GM18505 (cell line): ENCODE measurements at regions not wholly inside any gene's neighbourhood (a gene's known extent, or its start where the extent isn't known, plus 50 kb on each side); places are given as distances from the start of the nearest gene placed in this dataset.

Experiments
- ATAC-seq: cut with Tn5 transposase; IDR thresholded peaks from one replicate; pipeline ENCODE4 v1.9.1; 2021; ENCODE audit not compliant: unreplicated experiment
- POLR2A ChIP-seq: IDR thresholded peaks from 4 replicates; pipeline ENCODE4 v1.6.1; 2011; ENCODE audit warnings: borderline replicate concordance; ENCODE audit not compliant: insufficient read depth, insufficient read length; ENCODE audit errors: extremely low read depth

DNA sequence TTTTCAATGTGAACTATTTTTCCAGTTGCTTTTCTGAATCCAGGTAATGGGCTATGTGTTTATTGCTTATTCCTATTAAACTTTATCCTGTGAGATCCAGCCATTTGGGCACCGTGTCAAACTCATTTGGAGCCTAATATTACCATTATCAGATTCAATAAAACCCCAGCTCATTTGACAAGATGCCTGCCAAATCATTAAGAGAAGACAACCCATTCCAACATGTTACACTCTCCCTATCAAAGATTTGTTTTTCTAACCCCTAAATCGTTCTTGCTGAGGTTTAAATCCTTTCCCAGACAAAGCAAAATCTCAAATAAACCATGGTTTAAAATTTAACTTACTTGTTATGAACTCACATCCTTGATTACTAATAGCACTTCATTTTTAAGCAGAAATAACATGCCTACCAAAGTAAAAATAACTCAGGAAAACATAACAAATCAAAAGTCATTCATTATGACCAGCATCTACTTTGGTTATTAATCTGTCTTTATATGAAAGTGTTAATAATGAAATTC is 130.0 kb upstream of the TCF21 start:
- no peak for ATAC-seq
- no peak for TF ChIP-seq POLR2A

DNA sequence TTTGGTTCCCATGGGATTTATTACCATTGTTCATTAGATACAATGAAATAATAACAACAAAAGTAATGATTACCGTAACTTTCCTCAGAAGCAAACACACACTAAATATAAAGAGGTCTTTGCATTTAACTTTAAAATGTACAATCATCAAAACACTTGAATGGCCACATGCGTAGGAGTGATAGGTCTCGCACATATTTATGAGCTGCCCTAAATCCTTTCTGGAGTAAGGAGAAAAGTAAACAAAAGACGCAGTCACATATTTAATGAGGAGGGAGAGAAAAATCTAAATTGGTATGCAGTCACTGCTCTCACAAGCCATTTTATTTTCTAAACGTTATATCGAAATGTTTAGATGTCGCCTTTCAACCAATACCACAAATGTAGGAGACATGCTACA is 129.4 kb upstream of the TCF21 start:
- ATAC-seq, result no peak
- TF ChIP-seq POLR2A, result no peak

DNA sequence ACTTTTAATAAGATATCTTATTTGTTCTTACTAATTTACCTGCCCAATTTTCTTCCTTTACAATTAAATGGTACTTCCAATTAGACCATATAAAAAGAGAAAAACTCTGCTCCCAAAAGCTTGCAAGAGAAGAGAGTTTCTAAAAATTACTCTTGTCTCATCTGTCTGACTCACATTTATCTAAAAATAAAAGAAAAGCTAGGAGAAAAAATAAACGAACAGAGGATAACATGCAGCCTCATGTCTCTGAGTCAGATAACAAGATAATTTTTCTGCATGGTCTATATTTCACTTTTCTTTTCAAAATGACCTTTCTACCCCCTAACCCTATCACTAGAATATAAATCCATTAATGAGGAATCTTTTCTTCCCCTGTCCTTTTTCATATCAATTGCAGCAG is 127.2 kb upstream of the TCF21 start:
- ATAC-seq, result no peak

DNA sequence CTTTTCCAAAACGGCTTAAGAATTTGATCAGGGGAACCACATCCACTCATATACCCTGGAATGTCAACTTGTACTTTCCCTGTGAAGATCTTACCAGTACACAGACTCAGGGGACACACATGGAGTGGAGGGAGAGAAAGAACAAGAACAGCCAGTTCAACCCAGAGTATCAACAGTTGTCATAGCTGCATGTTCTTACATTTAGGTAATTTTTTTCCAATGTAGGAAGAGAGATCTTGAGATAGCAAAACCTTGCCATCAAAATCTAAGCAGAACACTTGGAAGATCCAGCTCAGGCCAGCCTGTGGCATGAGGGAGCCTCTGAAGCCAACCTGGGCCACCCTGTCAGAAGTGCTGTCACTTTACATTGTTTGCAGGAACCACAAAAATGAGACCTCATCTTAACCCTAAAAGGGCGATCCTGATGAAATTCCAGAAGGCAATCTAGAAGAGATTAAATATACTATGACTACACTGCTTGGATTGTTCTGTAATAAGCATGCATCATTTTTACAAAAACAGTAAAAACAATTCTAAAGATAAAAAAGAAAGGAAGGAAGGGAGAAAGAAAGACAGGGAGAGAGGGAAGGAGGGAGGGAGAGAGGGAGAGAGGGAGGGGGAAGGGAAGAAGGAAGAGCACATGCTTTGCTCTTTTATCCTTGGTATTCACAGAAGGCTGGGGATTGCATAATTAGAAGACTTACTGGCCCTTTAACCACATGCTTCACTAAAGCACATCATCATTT is 124.7 kb upstream of the TCF21 start:
- TF ChIP-seq POLR2A, result no peak
- ATAC-seq, result no peak

More for the DNA sequence above, 127.2 kb upstream of the TCF21 start:
- no peak for TF ChIP-seq POLR2A

DNA sequence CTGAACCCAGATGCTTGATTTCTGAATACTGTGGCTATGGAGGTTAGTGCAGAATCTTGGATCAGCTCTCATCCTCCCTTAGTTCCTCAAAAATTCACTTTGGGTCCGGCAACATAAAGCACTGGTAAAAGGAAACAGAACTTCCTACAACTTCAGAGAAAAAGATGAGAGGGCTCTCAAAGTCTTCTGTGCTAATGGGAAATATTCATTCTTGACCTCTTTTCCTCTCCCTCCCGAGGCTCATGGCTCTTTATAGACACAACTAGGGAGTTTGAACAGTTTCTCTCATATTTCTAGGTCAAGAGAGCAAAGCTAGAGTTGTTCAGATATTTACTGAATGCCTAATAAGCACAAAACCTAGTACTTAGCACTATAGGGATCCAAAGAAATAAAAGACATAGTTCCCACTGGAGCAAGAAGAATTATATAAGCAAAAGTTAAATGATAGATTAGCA is 124.1 kb upstream of the TCF21 start:
- no peak for ATAC-seq
- TF ChIP-seq POLR2A, result no peak

DNA sequence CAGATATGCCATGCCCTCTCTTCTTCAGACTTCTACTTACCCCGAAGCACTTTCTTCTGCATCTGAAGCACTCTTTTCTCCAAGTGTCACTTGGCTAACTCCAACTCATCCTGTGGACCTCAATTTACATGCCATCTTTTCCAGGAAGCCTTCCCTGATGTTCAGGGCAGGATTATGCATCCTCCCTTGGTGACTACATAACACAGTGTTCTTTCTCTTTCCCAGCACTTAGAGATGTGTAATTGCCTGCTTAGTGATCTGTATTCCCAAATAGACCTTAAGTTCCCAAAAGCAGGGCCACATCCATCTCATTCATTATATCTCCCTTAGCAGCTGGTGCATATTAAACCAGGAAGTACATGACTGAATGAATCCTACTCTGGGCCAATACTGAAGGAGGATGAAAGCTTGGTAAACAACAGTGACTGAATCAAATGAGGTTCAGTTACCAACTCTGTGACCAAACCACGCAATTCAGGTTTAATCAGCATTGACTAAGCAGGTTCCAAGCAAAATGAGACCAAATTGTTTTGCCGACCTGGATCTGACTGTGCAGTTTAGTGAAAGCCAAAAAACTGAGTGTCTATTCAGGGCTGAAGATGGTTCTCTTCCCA is 121.4 kb upstream of the TCF21 start:
- no peak for ATAC-seq
- TF ChIP-seq POLR2A, result no peak

DNA sequence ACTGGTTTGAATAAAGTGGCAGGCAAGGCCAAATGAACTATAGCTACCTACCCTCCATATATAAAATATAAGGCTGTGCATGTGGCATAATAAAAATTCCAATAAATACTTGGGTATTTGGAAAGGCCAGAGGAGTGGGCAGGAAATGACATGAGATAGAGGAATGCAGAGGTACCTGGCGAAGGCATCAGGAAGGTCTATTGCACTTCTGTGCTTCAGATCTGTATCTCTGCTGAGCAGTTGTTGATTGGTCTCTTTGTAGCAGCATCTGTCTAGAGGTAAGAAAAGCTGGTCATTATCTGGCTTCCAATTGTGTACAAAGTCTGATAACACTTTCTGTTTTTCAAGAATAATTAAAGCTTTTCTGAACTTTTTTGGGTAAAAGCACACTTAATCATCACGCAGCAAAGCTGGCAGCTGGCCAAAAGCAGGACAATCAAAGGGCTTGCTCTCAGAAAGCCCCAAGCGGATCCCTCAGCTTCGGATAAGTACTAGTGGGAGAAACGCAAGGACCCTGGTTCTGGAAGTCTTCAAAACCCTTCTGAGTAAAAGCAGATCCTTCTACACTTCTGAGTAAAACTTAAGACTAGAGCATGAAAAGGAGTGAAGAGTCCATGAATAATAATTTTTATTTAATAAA is 120.1 kb upstream of the TCF21 start:
- TF ChIP-seq POLR2A, result no peak
- no peak for ATAC-seq

DNA sequence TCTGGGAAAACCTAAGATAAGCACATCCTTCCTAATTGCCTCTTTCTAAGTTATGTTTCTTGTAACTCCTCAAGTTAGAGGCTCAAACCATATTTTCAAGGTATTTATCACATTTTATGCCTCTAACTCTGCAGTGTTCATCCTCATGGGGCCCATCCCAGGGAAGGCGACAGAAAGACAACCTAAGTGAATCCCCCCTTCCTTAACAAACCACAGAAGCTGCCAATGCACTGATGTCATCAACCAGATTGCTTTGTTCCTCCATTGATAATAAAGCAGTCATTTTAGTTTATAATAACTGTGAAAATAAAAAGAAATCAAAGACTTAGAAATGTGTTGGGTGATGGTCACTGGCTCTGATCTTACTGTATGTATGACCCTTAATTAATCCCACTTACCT is 119.5 kb upstream of the TCF21 start:
- ATAC-seq, result no peak
- TF ChIP-seq POLR2A, result no peak

DNA sequence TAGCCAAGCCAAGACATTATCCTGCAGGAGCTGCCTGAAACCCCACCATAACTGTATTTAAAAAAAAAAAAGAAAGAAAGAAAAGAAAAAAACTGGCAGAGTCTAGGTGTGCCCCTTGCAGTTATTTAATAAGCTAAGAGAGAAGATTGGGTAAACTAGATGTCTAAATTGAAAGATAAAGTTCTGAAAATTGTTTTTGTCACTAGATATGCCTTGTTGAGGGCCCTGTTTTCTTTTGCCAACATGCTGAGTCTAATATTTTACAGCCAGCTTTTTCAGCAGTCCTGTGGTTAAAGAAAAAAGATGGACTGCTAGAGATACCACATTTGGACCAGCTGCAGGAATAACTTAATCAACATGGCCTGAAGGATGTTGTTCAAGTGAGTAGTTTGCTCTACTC is 116.3 kb upstream of the TCF21 start:
- no peak for TF ChIP-seq POLR2A
- ATAC-seq, result no peak

DNA sequence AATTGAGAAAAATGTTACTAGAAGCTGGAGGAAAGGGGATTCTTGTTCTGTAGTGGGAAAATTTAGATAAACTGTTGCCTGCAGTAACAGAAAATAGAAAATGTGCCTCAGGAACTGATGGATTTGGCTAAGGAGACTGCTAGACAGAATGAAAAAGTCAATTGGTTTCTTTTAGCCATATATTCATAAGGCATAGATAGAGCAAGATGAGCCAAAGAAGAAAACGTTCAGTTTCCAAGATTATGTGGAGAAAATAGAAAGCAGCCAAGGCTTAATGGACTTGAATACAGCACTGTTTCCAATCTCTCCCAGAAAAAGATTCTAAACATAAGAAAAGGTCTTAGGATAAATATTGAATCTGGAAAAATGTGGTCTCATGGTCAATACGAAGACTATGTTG is 115.1 kb upstream of the TCF21 start:
- ATAC-seq, result no peak
- TF ChIP-seq POLR2A, result no peak

DNA sequence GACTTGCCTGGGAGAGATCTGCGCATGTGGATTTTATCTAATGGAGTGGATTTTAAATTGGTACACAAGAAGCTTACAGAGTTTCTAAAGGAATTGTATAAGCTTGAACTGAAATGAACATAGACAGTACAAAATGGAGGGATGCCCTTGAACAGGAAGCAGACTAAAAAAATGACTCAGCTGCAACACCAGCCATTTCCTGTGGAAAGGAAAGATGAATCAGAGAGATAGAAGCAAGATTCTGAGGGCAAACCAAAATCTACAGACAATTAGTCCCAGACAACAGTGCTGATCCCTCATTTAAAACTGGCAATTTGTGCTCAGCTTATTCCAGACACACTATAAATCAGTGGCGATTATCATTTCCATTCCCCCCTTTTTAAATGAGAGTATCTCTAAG is 114.6 kb upstream of the TCF21 start:
- ATAC-seq, result no peak
- TF ChIP-seq POLR2A, result no peak

DNA sequence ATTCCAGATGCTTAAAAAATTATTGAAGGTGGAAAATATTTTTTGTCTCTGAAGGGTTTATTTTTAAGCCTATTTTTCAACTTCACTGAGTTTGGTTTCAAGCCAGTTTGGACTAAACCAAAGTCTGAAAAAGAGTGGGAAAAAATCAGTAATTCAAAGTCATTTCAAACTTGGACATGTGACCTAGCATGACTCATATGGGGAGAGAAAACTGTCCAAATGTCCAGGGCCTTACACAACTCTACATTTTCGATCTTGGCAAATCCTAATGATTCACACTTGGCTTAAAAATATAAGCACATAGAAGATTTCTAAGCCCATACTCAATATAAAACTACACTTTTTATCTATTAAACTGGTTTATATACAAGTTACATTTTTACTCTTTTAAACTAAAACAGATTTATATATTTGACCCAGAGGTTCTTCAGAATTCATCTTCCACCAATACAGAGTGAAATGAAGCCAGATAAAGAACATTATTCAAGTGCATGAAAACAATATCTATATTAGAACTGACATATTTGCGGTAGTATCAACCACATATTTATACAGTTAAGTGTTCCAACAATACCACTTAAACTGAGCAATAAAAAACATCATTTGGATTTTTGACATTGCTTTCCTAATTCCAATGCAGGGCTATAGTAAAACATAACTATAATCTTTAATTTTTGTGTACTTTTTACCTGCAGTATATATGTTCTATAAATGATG is 110.3 kb upstream of the TCF21 start:
- no peak for ATAC-seq
- TF ChIP-seq POLR2A, result no peak

DNA sequence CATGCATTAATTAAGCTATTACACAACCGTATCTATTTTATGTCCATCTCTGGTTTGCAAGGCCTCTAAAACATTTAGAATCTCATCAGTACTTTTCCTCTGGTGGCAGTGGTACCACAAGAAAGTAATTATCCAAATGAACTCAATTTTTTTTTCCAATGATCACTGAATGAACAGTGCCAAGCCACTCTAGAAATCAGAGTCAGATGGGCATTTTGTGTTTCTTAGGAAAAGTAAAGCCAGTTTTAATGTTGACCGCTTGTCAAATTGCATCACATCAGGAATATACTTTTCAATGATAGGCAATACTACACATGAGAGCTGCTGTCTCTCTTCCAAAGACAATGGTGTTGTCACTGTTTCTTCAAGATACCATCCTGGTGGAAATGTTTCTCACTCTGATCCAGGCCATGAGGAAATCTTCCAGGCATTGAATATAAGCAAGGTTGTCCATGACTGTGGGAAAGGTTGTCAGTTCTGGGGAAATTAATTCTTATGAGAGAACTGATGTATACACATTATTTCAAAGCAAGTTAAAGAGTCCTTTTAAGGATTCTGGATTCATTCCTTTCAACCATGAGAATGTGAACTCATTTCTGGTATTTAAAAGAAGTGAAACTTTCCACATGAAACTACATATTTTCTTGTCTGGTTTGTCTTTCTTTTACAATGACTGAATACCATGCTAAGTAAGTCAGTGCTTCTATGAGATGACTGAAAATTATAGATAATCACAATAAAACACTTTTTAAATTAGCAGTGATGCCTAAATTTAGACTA is 108.8 kb upstream of the TCF21 start:
- no peak for ATAC-seq
- no peak for TF ChIP-seq POLR2A

DNA sequence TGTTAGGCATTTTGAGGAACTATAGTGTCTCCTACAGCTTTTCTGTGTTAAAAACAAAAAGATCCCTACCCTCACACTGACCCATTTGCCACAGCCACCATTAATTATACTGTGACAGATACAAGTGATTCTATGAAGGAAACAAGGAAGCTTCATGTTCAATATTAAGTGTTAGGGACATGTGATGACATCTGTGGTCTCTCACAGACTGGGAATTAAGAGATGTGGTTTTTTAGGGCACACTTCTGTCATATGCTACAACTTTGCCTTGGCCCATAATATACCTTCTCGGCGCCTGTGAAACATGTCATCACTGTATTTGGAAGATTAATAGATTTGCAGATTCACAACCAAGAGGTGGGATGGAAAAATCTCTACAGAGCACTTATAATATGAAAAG is 102.9 kb upstream of the TCF21 start:
- TF ChIP-seq POLR2A, result no peak
- ATAC-seq, result no peak
